HCT116 (cell line): ENCODE measurements at regions not wholly inside any gene's neighbourhood (a gene's known extent, or its start where the extent isn't known, plus 50 kb on each side); places are given as distances from the start of the nearest gene placed in this dataset.

Source experiments
- ATAC-seq: fragments of 200-7000 bp; cut with Tn5 transposase; 2 replicates; pipeline ENCODE4 v1.9.1; 2020; ENCODE audit warnings: mild to moderate bottlenecking, moderate library complexity
- BruUV-seq: library from RNA; stranded (reverse); fragments of 400-500 nt; replicated peaks from 2 replicates; lab custom pipeline; 2021; lab: Mats Ljungman, UMichigan
- CTCF ChIA-PET: fragments of 300-600 bp; sonication (Branson Sonifier 250); formaldehyde crosslinking; loops from one replicate; lab custom pipeline; 2021; ENCODE audit warnings: antibody characterized with exemption; lab: Charles Lee
- POLR2A ChIA-PET: fragments of 300-600, 350-600 bp; sonication (Branson Sonifier 250); formaldehyde crosslinking; loops from one replicate; lab custom pipeline; 2021; ENCODE audit warnings: antibody characterized with exemption; lab: Charles Lee
- RAD21 ChIA-PET, 2 experiments: fragments of 300-600 bp; sonication (Branson Sonifier 250); formaldehyde crosslinking; loops; one replicate each; lab custom pipeline; 2023; ENCODE audit warnings: low total read pairs in 2 of 2; ENCODE audit not compliant: uncharacterized antibody in 2 of 2, unreplicated experiment in 2 of 2, low non-redundant PET in 1 of 2; lab: Charles Lee
- DNase-seq: peaks from one replicate; pipeline ENCODE4 v3.0.0-alpha.2; 2010; ENCODE audit warnings: low read depth, low spot score
- H2AFZ ChIP-seq: fragments of 200-600 bp; shearing (Covaris generic), sonication (generic); 2 replicates; pipeline ENCODE4 v1.6.1; 2017; ENCODE audit warnings: low read depth, mixed run types, mixed read lengths, antibody characterized with exemption, low read length; ENCODE audit not compliant: poor library complexity, severe bottlenecking
- H3K27ac ChIP-seq: 2 replicates; pipeline ENCODE4 v1.5.1; 2012; ENCODE audit warnings: low read depth, low read length
- H3K27me3 ChIP-seq: fragments of 200-600 bp; sonication (generic); 2 replicates; pipeline ENCODE4 v1.6.1; 2016; ENCODE audit warnings: mixed run types, low read length, mixed read lengths; ENCODE audit not compliant: insufficient read depth
- H3K36me3 ChIP-seq, 2 experiments: fragments of 200-500 bp in 1 of 2; fragments of 200-600 bp in 1 of 2; sonication (Bioruptor generic) in 1 of 2; sonication (generic) in 1 of 2; 2 replicates each; pipeline versions ENCODE4 v1.5.1 to v1.6.1; 2014 to 2016; ENCODE audit warnings: low read length in 2 of 2, inconsistent platforms in 1 of 2, mixed read lengths in 1 of 2, mixed run types in 1 of 2; ENCODE audit not compliant: insufficient read depth in 2 of 2, control insufficient read depth in 1 of 2
- H3K4me1 ChIP-seq, 2 experiments: fragments of 200-600 bp in 1 of 2; sonication (generic) in 1 of 2; 2 replicates each; pipeline versions ENCODE4 v1.5.1 to v1.6.1; 2012 to 2017; ENCODE audit warnings: low read length in 2 of 2, inconsistent platforms in 1 of 2, mild to moderate bottlenecking in 1 of 2, mixed read lengths in 1 of 2, mixed run types in 1 of 2, moderate library complexity in 1 of 2; ENCODE audit not compliant: insufficient read depth in 2 of 2, control insufficient read depth in 1 of 2
- H3K4me2 ChIP-seq: fragments of 200-600 bp; sonication (generic); 2 replicates; pipeline ENCODE4 v1.6.1; 2017; ENCODE audit warnings: mixed run types, low read length, mixed read lengths
- H3K4me3 ChIP-seq, 2 experiments: fragments of 200-600 bp in 1 of 2; sonication (generic) in 1 of 2; replicated peaks in 1 of 2; 2 replicates each; pipeline ENCODE4 v1.5.1; 2011 to 2016; ENCODE audit warnings: low read length in 2 of 2, control low read depth in 1 of 2, low read depth in 1 of 2, mild to moderate bottlenecking in 1 of 2, mixed read lengths in 1 of 2, mixed run types in 1 of 2
- H3K79me2 ChIP-seq: fragments of 200-600 bp; sonication (generic); 2 replicates; pipeline ENCODE4 v1.6.1; 2017; ENCODE audit warnings: mild to moderate bottlenecking, mixed run types, low read length, moderate library complexity, mixed read lengths; ENCODE audit not compliant: insufficient read depth
- H3K9ac ChIP-seq: fragments of 200-600 bp; sonication (generic); 2 replicates; pipeline ENCODE4 v1.6.1; 2016; ENCODE audit warnings: low read length, mixed read lengths
- H3K9me2 ChIP-seq: fragments of 200-600 bp; sonication (generic), shearing (Covaris generic); 2 replicates; pipeline ENCODE4 v1.6.1; 2017; ENCODE audit warnings: mixed run types, mild to moderate bottlenecking, moderate library complexity; ENCODE audit not compliant: insufficient read depth
- H3K9me3 ChIP-seq, 2 experiments: fragments of 200-500 bp in 1 of 2; fragments of 200-600 bp in 1 of 2; sonication (Bioruptor generic) in 1 of 2; sonication (generic) in 1 of 2; 2 replicates each; pipeline ENCODE4 v1.6.1; 2014 to 2017; ENCODE audit warnings: low read length in 2 of 2, mixed read lengths in 2 of 2, inconsistent platforms in 1 of 2, low read depth in 1 of 2, mild to moderate bottlenecking in 1 of 2, mixed run types in 1 of 2, moderate library complexity in 1 of 2; ENCODE audit not compliant: control insufficient read depth in 1 of 2, insufficient read depth in 1 of 2
- H4K20me1 ChIP-seq: fragments of 200-600 bp; sonication (generic), shearing (Covaris generic); 2 replicates; pipeline ENCODE4 v1.6.1; 2017; ENCODE audit warnings: mixed run types, mild to moderate bottlenecking, moderate library complexity; ENCODE audit not compliant: insufficient read depth
- ATF3 ChIP-seq: IDR thresholded peaks from 2 replicates; pipeline ENCODE4 v1.6.1; 2012
- CBX3 ChIP-seq: IDR thresholded peaks from 2 replicates; pipeline ENCODE4 v1.6.1; 2012; ENCODE audit warnings: low read depth
- CTCF ChIP-seq, 3 experiments: fragments of 200-600 bp in 1 of 3; sonication (generic) in 1 of 3; IDR thresholded peaks in 2 of 3; conservative IDR thresholded peaks in 1 of 3; 2 replicates each; pipeline ENCODE4 v1.5.1; 2012 to 2017; ENCODE audit warnings: low read depth in 2 of 3, low read length in 2 of 3, antibody characterized with exemption in 1 of 3, borderline replicate concordance in 1 of 3, control low read depth in 1 of 3, mild to moderate bottlenecking in 1 of 3, mixed read lengths in 1 of 3, mixed run types in 1 of 3, moderate library complexity in 1 of 3; ENCODE audit not compliant: insufficient read depth in 1 of 3
- EZH2phosphoT487 ChIP-seq: fragments of 200-600 bp; IDR thresholded peaks from 2 replicates; pipeline ENCODE4 v1.6.1; 2018; ENCODE audit warnings: antibody characterized with exemption, borderline replicate concordance
- MAX ChIP-seq: IDR thresholded peaks from 2 replicates; pipeline ENCODE4 v1.6.1; 2012
- RAD21 ChIP-seq: IDR thresholded peaks from 2 replicates; pipeline ENCODE4 v1.6.1; 2012; ENCODE audit warnings: low read depth, mild to moderate bottlenecking
- SIN3A ChIP-seq: IDR thresholded peaks from 2 replicates; pipeline ENCODE4 v1.6.1; 2012; ENCODE audit warnings: low read depth
- ZNF274 ChIP-seq: fragments of 200-500 bp; sonication (Bioruptor generic); IDR thresholded peaks from 2 replicates; pipeline ENCODE4 v1.6.1; 2014; ENCODE audit warnings: mild to moderate bottlenecking, low read depth, low read length, inconsistent platforms
- intact Hi-C: fragments of 100-400 bp; cut with micrococcal nuclease; formaldehyde crosslinking; loops from 2 replicates; pipeline ENCODE4 v1.10.0; 2022

DNA sequence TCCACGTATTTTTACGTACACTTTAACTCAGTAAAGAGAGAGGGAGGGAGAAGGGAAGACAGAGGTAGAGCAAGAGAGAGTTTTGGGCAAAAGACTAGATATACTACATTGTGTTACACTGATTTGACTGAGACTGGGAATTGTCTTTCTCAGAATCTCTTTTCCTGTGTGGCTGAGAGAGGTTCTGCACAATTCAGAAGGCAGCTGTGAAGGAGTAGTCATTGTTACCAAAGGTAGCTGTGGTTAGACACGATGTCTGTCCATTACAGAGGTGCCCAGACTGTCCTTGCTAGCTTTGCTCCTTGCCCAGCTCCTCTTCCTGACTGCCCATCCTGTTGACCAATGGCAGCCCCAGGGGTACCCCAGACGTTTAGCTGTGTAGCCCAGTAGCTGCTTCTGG lies 577.5 kb upstream of the CBLB start:
- Histone ChIP-seq H3K9me2 (no peaks in the 10 kb centered on the region), H3K4me3 (no peak overlapping the region), H3K9ac (no peak overlapping the region), H3K36me3 (no peaks in the 10 kb centered on the region), H3K27me3 (no peaks in the 10 kb centered on the region), H3K4me1 (no peaks in the 10 kb centered on the region), H3K27ac (no peak overlapping the region), H3K4me2 (no peak overlapping the region), H2AFZ (no peak overlapping the region), H3K79me2 (no peaks in the 10 kb centered on the region), H3K9me3 (no peaks in the 10 kb centered on the region), H4K20me1 (no peaks in the 10 kb centered on the region)
- TF ChIP-seq MAX (no peak), EZH2phosphoT487 (no peak), CTCF (IDR thresholded peaks at IDR 0.05 in 2 of 3, conservative IDR thresholded peaks at IDR 0.05 in 1 of 3; ENCODE audit: borderline replicate concordance in 1 of 3, insufficient read depth in 1 of 3, low read depth in 2 of 3, low read length in 2 of 3) (no peak), CBX3 (no peak), ATF3 (no peak), RAD21 (no peak), SIN3A (no peak), ZNF274 (no peak)
- no peak for DNase-seq
- ChIA-PET RAD21 (no interaction called here), POLR2A (no interaction called here), CTCF (no interaction called here)
- no TSS peak for BruUV-seq
- no peak for ATAC-seq
- intact Hi-C loops: no loop called here
